Liver (tissue), 8 donors: ENCODE measurements at regions not wholly inside any gene's neighbourhood (a gene's known extent, or its start where the extent isn't known, plus 50 kb on each side); places are given as distances from the start of the nearest gene placed in this dataset.

Experiments used
- DNase-seq: peaks from one replicate; pipeline ENCODE4 v3.0.0-alpha.2; 2017; ENCODE audit warnings: low spot score
- H3K27ac ChIP-seq, 2 donors: one replicate each; pipeline ENCODE4 v1.7.0; 2013; ENCODE audit warnings: inconsistent platforms in 2 of 2, low read length in 2 of 2, control low read depth in 1 of 2, low read depth in 1 of 2, mild to moderate bottlenecking in 1 of 2
- H3K27me3 ChIP-seq, 4 donors: one replicate each; pipeline versions ENCODE4 v1.6.1 to v1.7.0; 2013; ENCODE audit warnings: low read length in 3 of 4, inconsistent platforms in 1 of 4, mild to moderate bottlenecking in 1 of 4, moderate library complexity in 1 of 4; ENCODE audit not compliant: control insufficient read depth in 4 of 4, insufficient read depth in 4 of 4
- H3K36me3 ChIP-seq, 4 donors: one replicate each; pipeline versions ENCODE4 v1.6.1 to v1.7.0; 2013; ENCODE audit warnings: low read length in 3 of 4, mild to moderate bottlenecking in 3 of 4, low read depth in 1 of 4, moderate library complexity in 1 of 4; ENCODE audit not compliant: control insufficient read depth in 4 of 4, insufficient read depth in 3 of 4
- H3K4me1 ChIP-seq, 4 donors: one replicate each; pipeline versions ENCODE4 v1.6.1 to v1.7.0; 2013; ENCODE audit warnings: low read length in 3 of 4, mild to moderate bottlenecking in 3 of 4, moderate library complexity in 1 of 4; ENCODE audit not compliant: control insufficient read depth in 4 of 4, insufficient read depth in 4 of 4
- H3K4me3 ChIP-seq, 3 donors: one replicate each; pipeline versions ENCODE4 v1.6.1 to v1.7.0; 2013; ENCODE audit warnings: low read length in 3 of 3, control low read depth in 1 of 3, low read depth in 1 of 3, mild to moderate bottlenecking in 1 of 3
- H3K9ac ChIP-seq, 2 donors: one replicate each; pipeline ENCODE4 v1.7.0; 2013; ENCODE audit warnings: low read length in 2 of 2, mild to moderate bottlenecking in 2 of 2, moderate library complexity in 2 of 2, control low read depth in 1 of 2, low read depth in 1 of 2
- H3K9me3 ChIP-seq, 4 donors: one replicate each; pipeline versions ENCODE4 v1.6.1 to v1.7.0; 2013; ENCODE audit warnings: low read length in 3 of 4; ENCODE audit not compliant: control insufficient read depth in 4 of 4
- CTCF ChIP-seq: fragments of 150-350 bp; IDR thresholded peaks from 2 replicates; pipeline ENCODE4 v1.5.1; 2017; ENCODE audit warnings: improper control_type of control experiment, low read depth, low read length; ENCODE audit not compliant: missing input control
- EGR1 ChIP-seq, 2 donors: IDR thresholded peaks; 2 replicates each; pipeline ENCODE4 v1.6.1; 2016 to 2018; ENCODE audit warnings: antibody characterized with exemption in 2 of 2, low read depth in 2 of 2
- FOXA1 ChIP-seq: IDR thresholded peaks from 2 replicates; pipeline ENCODE4 v1.6.1; 2016; ENCODE audit warnings: antibody characterized with exemption
- FOXA2 ChIP-seq: IDR thresholded peaks from 2 replicates; pipeline ENCODE4 v1.6.1; 2016; ENCODE audit warnings: antibody characterized with exemption
- GABPA ChIP-seq, 2 donors: IDR thresholded peaks in 1 of 2; conservative IDR thresholded peaks in 1 of 2; 2 replicates each; pipeline ENCODE4 v1.6.1; 2016; ENCODE audit warnings: antibody characterized with exemption in 2 of 2, mild to moderate bottlenecking in 1 of 2, moderate library complexity in 1 of 2
- HNF4A ChIP-seq, 2 donors: conservative IDR thresholded peaks; 2 replicates each; pipeline ENCODE4 v1.6.1; 2016; ENCODE audit warnings: antibody characterized with exemption in 2 of 2, mild to moderate bottlenecking in 2 of 2
- HNF4G ChIP-seq: IDR thresholded peaks from 2 replicates; pipeline ENCODE4 v1.6.1; 2016; ENCODE audit warnings: antibody characterized with exemption
- MAX ChIP-seq: IDR thresholded peaks from 2 replicates; pipeline ENCODE4 v1.6.1; 2016; ENCODE audit warnings: antibody characterized with exemption
- NR2F2 ChIP-seq: IDR thresholded peaks from 2 replicates; pipeline ENCODE4 v1.6.1; 2016; ENCODE audit warnings: antibody characterized with exemption
- RAD21 ChIP-seq, 2 donors: IDR thresholded peaks; 2 replicates each; pipeline ENCODE4 v1.6.1; 2016; ENCODE audit warnings: antibody characterized with exemption in 2 of 2, mild to moderate bottlenecking in 2 of 2
- REST ChIP-seq: IDR thresholded peaks from 2 replicates; pipeline ENCODE4 v1.6.1; 2016; ENCODE audit warnings: antibody characterized with exemption, mild to moderate bottlenecking
- RXRA ChIP-seq, 2 donors: IDR thresholded peaks; 2 replicates each; pipeline ENCODE4 v1.6.1; 2017 to 2018; ENCODE audit warnings: antibody characterized with exemption in 2 of 2, mild to moderate bottlenecking in 1 of 2
- SP1 ChIP-seq: IDR thresholded peaks from 2 replicates; pipeline ENCODE4 v1.6.1; 2018; ENCODE audit warnings: antibody characterized with exemption, mild to moderate bottlenecking
- TAF1 ChIP-seq: conservative IDR thresholded peaks from 2 replicates; pipeline ENCODE4 v1.6.1; 2016; ENCODE audit warnings: antibody characterized with exemption, mild to moderate bottlenecking
- ZBTB33 ChIP-seq: IDR thresholded peaks from 2 replicates; pipeline ENCODE4 v1.6.1; 2016; ENCODE audit warnings: antibody characterized with exemption
- WGBS: extraction: QIAGEN DNeasy Blood & Tissue Kit; methylation state at CpG from one replicate; pipeline ENCODE4 v1.1.7; 2013; 5-methylcytosine and 5-hydroxymethylcytosine counted together
- donor health status: healthy.
- donor health status: healthy.
- donor health status: healthy.
- donor health status: healthy.
- donor health status: healthy.

GRCh38 chr3:25287291-25287884 is 140.7 kb upstream of the RARB start:
- Histone ChIP-seq H3K36me3 (no peaks in the 10 kb centered on the region), H3K4me1 (no peaks in the 10 kb centered on the region), H3K27ac (no peak overlapping the region), H3K4me3 (no peak overlapping the region), H3K9ac (no peak overlapping the region), H3K27me3 (no peaks in the 10 kb centered on the region), H3K9me3 (no peaks in the 10 kb centered on the region)
- DNase-seq: no peak
- TF ChIP-seq HNF4G (no peak), TAF1 (no peak), GABPA (IDR thresholded peaks at IDR 0.05 in 1 of 2, conservative IDR thresholded peaks at IDR 0.05 in 1 of 2) (no peak), ZBTB33 (no peak), RAD21 (IDR thresholded peaks at IDR 0.05) (no peak), SP1 (no peak), FOXA2 (no peak), MAX (no peak), FOXA1 (no peak), REST (no peak), RXRA (IDR thresholded peaks at IDR 0.05) (no peak), HNF4A (conservative IDR thresholded peaks at IDR 0.05) (no peak), EGR1 (IDR thresholded peaks at IDR 0.05; ENCODE audit: low read depth in 2 of 2) (no peak), NR2F2 (no peak)
- WGBS: 89% methylated on average over 1 of the region's 1 CpG

GRCh38 chr3:25288413-25288812 is 139.7 kb upstream of the RARB start:
- Histone ChIP-seq H3K9me3 (no peaks in the 10 kb centered on the region), H3K9ac (no peak overlapping the region), H3K4me3 (no peak overlapping the region), H3K27ac (no peak overlapping the region), H3K4me1 (no peaks in the 10 kb centered on the region), H3K27me3 (peaks cover 0 to 4% (median 0%) of the 10 kb centered on the region in 4 donors), H3K36me3 (no peaks in the 10 kb centered on the region)
- TF ChIP-seq REST (no peak), FOXA1 (no peak), ZBTB33 (no peak), CTCF (no peak), TAF1 (no peak), GABPA (IDR thresholded peaks at IDR 0.05 in 1 of 2, conservative IDR thresholded peaks at IDR 0.05 in 1 of 2) (no peak), HNF4A (conservative IDR thresholded peaks at IDR 0.05) (no peak), SP1 (no peak), RAD21 (IDR thresholded peaks at IDR 0.05) (no peak), HNF4G (no peak), EGR1 (IDR thresholded peaks at IDR 0.05; ENCODE audit: low read depth in 2 of 2) (no peak), MAX (no peak)
- 40% methylated on average over 1 of the region's 1 CpG for WGBS
- no peak for DNase-seq
